HG03097 (cell line): ENCODE measurements at regions not wholly inside any gene's neighbourhood (a gene's known extent, or its start where the extent isn't known, plus 50 kb on each side); places are given as distances from the start of the nearest gene placed in this dataset.
"Not testable (repeated sequence)": the region's sequence is repeated elsewhere in the genome, so short reads cannot be mapped to it uniquely, and the experiment has no call there.

ENCODE experiments used
- ATAC-seq: cut with Tn5 transposase; IDR thresholded peaks from one replicate; pipeline ENCODE4 v1.9.1; 2021; ENCODE audit not compliant: unreplicated experiment, low FRiP score

GRCh38 chr14:89470401-89470800 is 53.4 kb upstream of the FOXN3 start:
- ATAC-seq, result no peak

GRCh38 chr14:89469210-89470198 is 52.5 kb upstream of the FOXN3 start:
- no peak for ATAC-seq

GRCh38 chr14:89468566-89468965 is 51.5 kb upstream of the FOXN3 start:
- ATAC-seq, result no peak

GRCh38 chr14:89468030-89468429 is 51.0 kb upstream of the FOXN3 start:
- not testable (repeated sequence) for ATAC-seq

GRCh38 chr14:89466944-89467343 is 49.9 kb upstream of the FOXN3 start:
- ATAC-seq, result no peak
